Osteocyte (in vitro differentiated cells): ENCODE measurements at regions not wholly inside any gene's neighbourhood (a gene's known extent, or its start where the extent isn't known, plus 50 kb on each side); places are given as distances from the start of the nearest gene placed in this dataset.

Experiments used
- DNase-seq: peaks from one replicate; pipeline ENCODE4 v3.0.0; 2021; ENCODE audit warnings: mixed read lengths; ENCODE audit not compliant: unreplicated experiment; ENCODE audit errors: extremely low spot score
- H3K27ac Mint-ChIP-seq: one replicate; pipeline ENCODE4 v1.8.0; 2021; ENCODE audit warnings: mild to moderate bottlenecking, mixed read lengths; ENCODE audit not compliant: unreplicated experiment
- H3K27me3 Mint-ChIP-seq: one replicate; pipeline ENCODE4 v1.8.0; 2021; ENCODE audit warnings: mixed read lengths; ENCODE audit not compliant: unreplicated experiment
- H3K36me3 Mint-ChIP-seq: one replicate; pipeline ENCODE4 v1.8.0; 2021; ENCODE audit warnings: mixed read lengths; ENCODE audit not compliant: unreplicated experiment
- H3K4me1 Mint-ChIP-seq: one replicate; pipeline ENCODE4 v1.8.0; 2021; ENCODE audit warnings: mixed read lengths; ENCODE audit not compliant: unreplicated experiment
- H3K4me3 Mint-ChIP-seq: one replicate; pipeline ENCODE4 v1.8.0; 2021; ENCODE audit warnings: mild to moderate bottlenecking, moderate library complexity, mixed read lengths; ENCODE audit not compliant: unreplicated experiment
- H3K9me3 Mint-ChIP-seq: one replicate; pipeline ENCODE4 v1.8.0; 2021; ENCODE audit warnings: mixed read lengths; ENCODE audit not compliant: unreplicated experiment
- CTCF ChIP-seq: fragments of 200-600 bp; sonication (generic); IDR thresholded peaks from 2 replicates; pipeline ENCODE4 v1.5.0; 2021; ENCODE audit warnings: antibody characterized with exemption, mild to moderate bottlenecking, moderate library complexity

DNA sequence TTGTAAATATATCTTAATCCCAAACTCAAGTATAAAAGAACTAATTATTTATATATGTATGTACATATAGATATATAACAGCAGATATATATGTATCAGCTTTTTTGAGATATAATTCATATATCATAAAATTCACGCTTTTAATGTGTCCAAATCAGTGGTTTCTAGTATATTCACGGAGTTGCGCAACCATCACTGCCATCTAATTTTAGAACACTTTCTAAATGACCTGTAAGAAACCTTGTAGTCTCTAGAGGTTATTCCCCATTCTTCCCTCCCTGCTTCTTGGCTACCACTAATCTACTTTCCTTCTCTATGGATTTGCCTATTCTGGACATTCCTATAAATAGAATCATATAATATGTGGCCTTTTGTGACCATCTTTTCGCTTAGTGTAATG lies 163.5 kb upstream of the TCF4 start:
- Mint-ChIP-seq H3K4me3 (no peak overlapping the region), H3K4me1 (no peaks in the 10 kb centered on the region), H3K27ac (no peak overlapping the region), H3K27me3 (no peaks in the 10 kb centered on the region), H3K36me3 (no peaks in the 10 kb centered on the region), H3K9me3 (no peaks in the 10 kb centered on the region)
- TF ChIP-seq CTCF: no peak
- no peak for DNase-seq

- DNase-seq: no peak
- Mint-ChIP-seq H3K27me3 (no peaks in the 10 kb centered on the region), H3K9me3 (no peaks in the 10 kb centered on the region), H3K4me1 (no peaks in the 10 kb centered on the region), H3K36me3 (no peaks in the 10 kb centered on the region), H3K4me3 (no peak overlapping the region), H3K27ac (no peak overlapping the region)
- TF ChIP-seq CTCF: no peak
These were observed 160.3 kb upstream of the TCF4 start for GRCh38 chr18:55748227-55748738.

GRCh38 chr18:55744206-55744605 lies 156.2 kb upstream of the TCF4 start:
- Mint-ChIP-seq H3K4me1 (no peaks in the 10 kb centered on the region), H3K36me3 (no peaks in the 10 kb centered on the region), H3K4me3 (no peak overlapping the region), H3K9me3 (no peaks in the 10 kb centered on the region), H3K27me3 (no peaks in the 10 kb centered on the region), H3K27ac (no peak overlapping the region)
- DNase-seq: no peak
- no peak for TF ChIP-seq CTCF

DNA sequence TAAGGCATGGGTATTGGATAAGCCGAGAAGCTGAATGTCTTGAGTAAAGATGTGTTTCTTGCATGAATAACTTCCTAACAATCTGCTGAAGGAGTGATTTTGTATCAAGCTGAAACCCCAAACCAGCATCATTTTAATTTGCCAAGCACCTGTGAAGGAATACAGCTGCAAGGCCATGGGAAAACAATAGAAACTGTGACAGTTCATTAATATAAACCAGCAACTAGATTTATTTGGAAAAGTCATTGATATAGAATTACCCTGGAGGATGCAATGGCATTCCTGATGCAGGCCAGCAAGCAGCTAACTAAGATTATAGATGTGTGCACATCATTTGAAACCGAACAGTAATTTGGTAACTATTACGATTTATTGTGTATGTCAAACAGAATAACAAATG lies 155.7 kb upstream of the TCF4 start:
- Mint-ChIP-seq H3K27ac (no peak overlapping the region), H3K4me3 (no peak overlapping the region), H3K27me3 (no peaks in the 10 kb centered on the region), H3K4me1 (no peaks in the 10 kb centered on the region), H3K9me3 (no peaks in the 10 kb centered on the region), H3K36me3 (no peaks in the 10 kb centered on the region)
- no peak for TF ChIP-seq CTCF
- no peak for DNase-seq

GRCh38 chr18:55743133-55743532 lies 155.1 kb upstream of the TCF4 start:
- Mint-ChIP-seq H3K27me3 (no peaks in the 10 kb centered on the region), H3K36me3 (no peaks in the 10 kb centered on the region), H3K27ac (no peak overlapping the region), H3K9me3 (no peaks in the 10 kb centered on the region), H3K4me3 (no peak overlapping the region), H3K4me1 (no peaks in the 10 kb centered on the region)
- DNase-seq: no peak
- TF ChIP-seq CTCF: no peak
